SU-DHL-6 (cell line): ENCODE measurements at regions not wholly inside any gene's neighbourhood (a gene's known extent, or its start where the extent isn't known, plus 50 kb on each side); places are given as distances from the start of the nearest gene placed in this dataset.

Experiments used
- H2AFZ ChIP-seq: fragments of 200-600 bp; sonication (generic); 2 replicates; pipeline ENCODE4 v1.6.1; 2014; ENCODE audit warnings: low read depth, mild to moderate bottlenecking, moderate library complexity, mixed read lengths, antibody characterized with exemption, low read length; ENCODE audit not compliant: severe bottlenecking
- H3F3A ChIP-seq: fragments of 200-600 bp; shearing (Covaris generic); 2 replicates; pipeline ENCODE4 v1.6.0; 2016; ENCODE audit warnings: antibody characterized with exemption, mild to moderate bottlenecking; ENCODE audit not compliant: insufficient read depth
- H3K27ac ChIP-seq: fragments of 200-600 bp; sonication (generic); 2 replicates; pipeline ENCODE4 v1.5.1; 2016; ENCODE audit warnings: low read depth, mild to moderate bottlenecking, low read length, moderate library complexity, mixed read lengths
- H3K27me3 ChIP-seq: fragments of 200-600 bp; sonication (generic), shearing (Covaris generic); 2 replicates; pipeline ENCODE4 v1.6.0; 2014; ENCODE audit warnings: mild to moderate bottlenecking, low read length
- H3K36me3 ChIP-seq: fragments of 200-600 bp; sonication (generic); 2 replicates; pipeline ENCODE4 v1.6.1; 2014; ENCODE audit warnings: mild to moderate bottlenecking, low read length, mixed read lengths
- H3K4me2 ChIP-seq: fragments of 300-600, 200-600 bp; shearing (Covaris generic), sonication (generic); 2 replicates; pipeline ENCODE4 v1.6.0; 2014; ENCODE audit warnings: low read length, low read depth, mild to moderate bottlenecking; ENCODE audit not compliant: poor library complexity, severe bottlenecking
- H3K4me3 ChIP-seq: fragments of 200-600 bp; sonication (generic); 2 replicates; pipeline ENCODE4 v1.5.1; 2014; ENCODE audit warnings: antibody characterized with exemption, low read length, mild to moderate bottlenecking, mixed read lengths; ENCODE audit not compliant: insufficient read depth, poor library complexity, severe bottlenecking
- H3K79me2 ChIP-seq: fragments of 200-600 bp; sonication (generic); 2 replicates; pipeline ENCODE4 v1.6.1; 2014; ENCODE audit warnings: mild to moderate bottlenecking, low read length, moderate library complexity; ENCODE audit not compliant: insufficient read depth
- H3K9ac ChIP-seq: fragments of 200-600 bp; sonication (generic); 2 replicates; pipeline ENCODE4 v1.7.0; 2014; ENCODE audit warnings: mild to moderate bottlenecking, low read length
- H3K9me2 ChIP-seq: fragments of 200-600 bp; sonication (generic); replicated peaks from 2 replicates; pipeline ENCODE4 v1.6.1; 2014; ENCODE audit warnings: low read length; ENCODE audit not compliant: insufficient read depth
- H3K9me3 ChIP-seq: fragments of 200-600 bp; sonication (generic); 2 replicates; pipeline ENCODE4 v1.6.1; 2014; ENCODE audit warnings: low read length, mixed read lengths; ENCODE audit not compliant: insufficient read depth
- H4K20me1 ChIP-seq: fragments of 200-600 bp; sonication (generic); 2 replicates; pipeline ENCODE4 v1.6.1; 2014; ENCODE audit warnings: low read depth, mild to moderate bottlenecking, antibody characterized with exemption, low read length, moderate library complexity, mixed read lengths
- CTCF ChIP-seq: fragments of 200-600 bp; sonication (generic); IDR thresholded peaks from one replicate; pipeline ENCODE4 v1.5.1; 2017; ENCODE audit warnings: antibody characterized with exemption, mild to moderate bottlenecking, low read length, moderate library complexity; ENCODE audit not compliant: insufficient read depth, poor library complexity, severe bottlenecking
- EZH2phosphoT487 ChIP-seq: fragments of 200-600 bp; sonication (generic), shearing (Covaris generic); conservative IDR thresholded peaks from 2 replicates; pipeline ENCODE4 v1.6.1; 2018; ENCODE audit warnings: mild to moderate bottlenecking, antibody characterized with exemption, low read length, moderate library complexity, mixed read lengths

- Histone ChIP-seq H3K4me2 (no peak overlapping the region), H2AFZ (no peak overlapping the region), H3K36me3 (no peaks in the 10 kb centered on the region), H3K4me3 (no peak overlapping the region), H3K27ac (no peak overlapping the region), H3K9me2 (no peaks in the 10 kb centered on the region), H3K9me3 (no peaks in the 10 kb centered on the region), H4K20me1 (no peaks in the 10 kb centered on the region), H3K79me2 (no peaks in the 10 kb centered on the region), H3K9ac (no peak overlapping the region), H3F3A (no peaks in the 10 kb centered on the region), H3K27me3 (no peaks in the 10 kb centered on the region)
- TF ChIP-seq CTCF, result no peak
- TF ChIP-seq EZH2phosphoT487, result no peak
These were observed 1457.9 kb upstream of the PRR20A start for GRCh38 chr13:55682776-55683175.

GRCh38 chr13:55705526-55705925 lies 1435.2 kb upstream of the PRR20A start:
- Histone ChIP-seq H3K27ac (no peak overlapping the region), H3K36me3 (no peaks in the 10 kb centered on the region), H3K27me3 (no peaks in the 10 kb centered on the region), H3K9me2 (no peaks in the 10 kb centered on the region), H3K4me3 (no peak overlapping the region), H3F3A (no peaks in the 10 kb centered on the region), H3K9ac (no peak overlapping the region), H3K4me2 (no peak overlapping the region), H3K9me3 (no peaks in the 10 kb centered on the region), H4K20me1 (no peaks in the 10 kb centered on the region), H2AFZ (no peak overlapping the region), H3K79me2 (no peaks in the 10 kb centered on the region)
- TF ChIP-seq CTCF, result no peak
- no peak for TF ChIP-seq EZH2phosphoT487

GRCh38 chr13:55705971-55706370 lies 1434.7 kb upstream of the PRR20A start:
- no peaks in the 10 kb centered on the region for H3K36me3 ChIP-seq
- H3K27ac ChIP-seq, result no peak overlapping the region
- no peaks in the 10 kb centered on the region for H3F3A ChIP-seq
- TF ChIP-seq EZH2phosphoT487 (no peak), CTCF (no peak)
- H3K4me2 ChIP-seq, result no peak overlapping the region
- no peaks in the 10 kb centered on the region for H3K27me3 ChIP-seq
- no peak overlapping the region for H2AFZ ChIP-seq
- no peaks in the 10 kb centered on the region for H3K79me2 ChIP-seq
- H3K9ac ChIP-seq, result no peak overlapping the region
- H3K4me3 ChIP-seq, result no peak overlapping the region
- no peaks in the 10 kb centered on the region for H3K9me2 ChIP-seq
- no peaks in the 10 kb centered on the region for H3K9me3 ChIP-seq
- H4K20me1 ChIP-seq, result no peaks in the 10 kb centered on the region

GRCh38 chr13:55714120-55714519 lies 1426.6 kb upstream of the PRR20A start:
- Histone ChIP-seq H3K4me3 (no peak overlapping the region), H3K79me2 (no peaks in the 10 kb centered on the region), H2AFZ (no peak overlapping the region), H3K9me2 (no peaks in the 10 kb centered on the region), H4K20me1 (no peaks in the 10 kb centered on the region), H3F3A (no peaks in the 10 kb centered on the region), H3K4me2 (no peak overlapping the region), H3K9ac (no peak overlapping the region), H3K36me3 (no peaks in the 10 kb centered on the region), H3K27me3 (no peaks in the 10 kb centered on the region), H3K27ac (no peak overlapping the region), H3K9me3 (peaks cover 4% of the 10 kb centered on the region; the same call in 1 of the 2 replicates)
- TF ChIP-seq EZH2phosphoT487 (no peak), CTCF (no peak)
